D721Med (cell line): ENCODE measurements at regions not wholly inside any gene's neighbourhood (a gene's known extent, or its start where the extent isn't known, plus 50 kb on each side); places are given as distances from the start of the nearest gene placed in this dataset.

Experiments
- DNase-seq: peaks from one replicate; pipeline ENCODE4 v3.0.0; 2011; ENCODE audit warnings: low spot score; ENCODE audit not compliant: insufficient read length
- FAIRE-seq: peaks from 2 replicates; lab custom pipeline; 2011; peaks lifted over from hg19 to GRCh38; lab: Jason Lieb, UNC
- TF ChIP-seq, protein P1 (sequence below): IDR thresholded peaks from 2 replicates; pipeline ENCODE4 v1.5.1; 2012; ENCODE audit warnings: mild to moderate bottlenecking, control low read depth; ENCODE audit not compliant: insufficient read depth; ENCODE audit errors: missing control alignments

- no peak for DNase-seq
- TF ChIP-seq, protein P1, sequence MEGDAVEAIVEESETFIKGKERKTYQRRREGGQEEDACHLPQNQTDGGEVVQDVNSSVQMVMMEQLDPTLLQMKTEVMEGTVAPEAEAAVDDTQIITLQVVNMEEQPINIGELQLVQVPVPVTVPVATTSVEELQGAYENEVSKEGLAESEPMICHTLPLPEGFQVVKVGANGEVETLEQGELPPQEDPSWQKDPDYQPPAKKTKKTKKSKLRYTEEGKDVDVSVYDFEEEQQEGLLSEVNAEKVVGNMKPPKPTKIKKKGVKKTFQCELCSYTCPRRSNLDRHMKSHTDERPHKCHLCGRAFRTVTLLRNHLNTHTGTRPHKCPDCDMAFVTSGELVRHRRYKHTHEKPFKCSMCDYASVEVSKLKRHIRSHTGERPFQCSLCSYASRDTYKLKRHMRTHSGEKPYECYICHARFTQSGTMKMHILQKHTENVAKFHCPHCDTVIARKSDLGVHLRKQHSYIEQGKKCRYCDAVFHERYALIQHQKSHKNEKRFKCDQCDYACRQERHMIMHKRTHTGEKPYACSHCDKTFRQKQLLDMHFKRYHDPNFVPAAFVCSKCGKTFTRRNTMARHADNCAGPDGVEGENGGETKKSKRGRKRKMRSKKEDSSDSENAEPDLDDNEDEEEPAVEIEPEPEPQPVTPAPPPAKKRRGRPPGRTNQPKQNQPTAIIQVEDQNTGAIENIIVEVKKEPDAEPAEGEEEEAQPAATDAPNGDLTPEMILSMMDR: no peak
- no peak for FAIRE-seq
These were observed 945.3 kb upstream of the GRIA3 start for GRCh38 chrX:122238801-122239200.

DNA sequence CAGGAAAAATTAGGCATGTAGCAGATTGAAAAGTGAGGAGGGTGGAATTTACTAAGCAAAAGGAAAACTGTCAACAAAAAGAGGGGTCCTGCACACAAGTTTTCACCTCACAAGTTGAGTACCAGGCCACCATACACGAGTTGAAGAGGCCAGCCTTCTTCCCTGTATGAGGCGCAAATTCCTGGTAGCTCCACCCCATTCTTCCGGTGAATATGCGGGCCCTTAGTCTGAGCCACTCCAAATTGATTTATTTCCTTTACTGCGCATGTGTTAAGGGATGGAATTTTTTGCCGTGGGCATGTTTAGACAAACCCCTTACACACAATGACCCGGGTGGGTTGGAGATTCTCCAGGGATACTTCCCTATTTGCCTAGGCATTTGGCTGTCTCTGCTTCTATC, 942.1 kb upstream of the GRIA3 start:
- TF ChIP-seq, protein P1: no peak
- DNase-seq (no peak), FAIRE-seq (no peak)

DNA sequence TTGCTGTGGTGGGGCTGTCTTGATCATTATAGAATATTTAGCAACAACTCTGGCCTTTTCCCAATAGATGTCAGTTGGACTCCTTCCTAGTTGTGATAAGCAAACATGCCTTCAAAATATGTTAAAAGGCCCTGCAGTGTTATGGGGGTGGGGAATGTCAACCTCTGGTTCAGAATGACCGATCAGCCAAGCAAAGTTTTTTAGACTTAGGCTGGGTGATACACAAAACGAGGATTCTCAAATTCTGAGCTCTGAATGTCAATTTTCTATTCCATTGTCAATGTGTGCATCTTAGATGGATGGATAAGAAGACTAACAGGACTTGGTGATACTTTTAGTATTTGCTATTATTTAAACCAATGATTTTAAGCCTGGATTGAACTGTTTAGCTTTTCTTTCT, 940.0 kb upstream of the GRIA3 start:
- no peak for DNase-seq
- no peak for FAIRE-seq

DNA sequence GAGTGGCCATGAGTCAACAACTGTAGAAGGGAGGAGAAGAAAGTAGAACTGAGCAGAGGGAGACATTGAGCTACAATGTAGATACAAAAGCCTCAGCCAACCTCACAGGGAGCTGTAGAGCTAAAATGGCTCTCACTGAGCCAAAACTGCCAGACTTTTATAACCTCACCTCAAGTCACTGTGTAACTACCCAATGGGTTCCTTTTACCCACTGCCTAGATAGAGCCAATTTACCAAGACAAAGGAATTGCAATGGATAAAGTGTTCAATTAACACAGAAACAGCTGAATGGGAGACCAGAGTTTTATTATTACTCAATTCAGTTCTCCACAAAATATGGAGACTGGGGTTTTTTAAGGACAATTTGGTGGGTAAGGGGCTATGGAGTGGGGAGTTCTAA, 938.9 kb upstream of the GRIA3 start:
- no peak for DNase-seq
- FAIRE-seq: no peak
- TF ChIP-seq, protein P1: no peak

More for the DNA sequence above, 940.0 kb upstream of the GRIA3 start:
- TF ChIP-seq, protein P1: no peak

DNA sequence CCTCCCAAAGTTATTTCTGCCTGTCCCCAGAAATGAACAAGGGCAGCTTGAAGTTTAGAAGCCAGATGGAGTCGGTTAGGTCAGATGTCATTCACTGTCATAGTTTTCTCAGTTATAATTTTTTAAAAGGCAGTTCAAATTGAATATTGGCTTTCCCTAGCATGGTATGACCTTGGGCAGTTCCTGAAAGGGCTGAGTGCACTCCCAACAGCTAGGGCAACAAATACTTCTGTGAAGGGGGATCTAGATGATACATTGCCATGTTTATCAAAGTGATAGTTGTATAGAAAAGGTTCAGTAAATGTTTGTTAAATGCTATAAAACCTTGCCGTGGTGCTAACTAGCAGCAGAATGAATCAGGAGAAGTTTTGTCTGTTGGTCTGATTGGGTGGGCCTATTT, 938.1 kb upstream of the GRIA3 start:
- FAIRE-seq (no peak), DNase-seq (no peak)
- TF ChIP-seq, protein P1: no peak

DNA sequence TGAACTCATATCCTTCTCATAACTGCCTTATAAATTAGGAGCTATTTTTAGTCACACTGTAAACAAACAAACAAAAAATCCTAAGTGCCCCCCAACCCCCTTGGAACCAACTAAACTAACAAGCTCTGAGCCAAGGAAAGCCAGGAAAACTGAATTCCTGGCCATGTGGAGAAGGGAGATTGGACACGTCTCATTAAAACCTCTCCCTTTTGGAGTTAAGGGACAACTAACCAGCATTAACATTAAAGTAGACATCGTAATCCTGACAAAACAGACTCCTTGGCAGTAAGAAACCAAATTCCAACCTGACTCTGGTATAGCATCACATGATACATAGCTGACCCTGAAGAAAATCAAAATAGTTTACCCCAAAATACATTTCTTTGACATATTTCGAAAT, 937.1 kb upstream of the GRIA3 start:
- FAIRE-seq (no peak), DNase-seq (no peak)
- TF ChIP-seq, protein P1: no peak

DNA sequence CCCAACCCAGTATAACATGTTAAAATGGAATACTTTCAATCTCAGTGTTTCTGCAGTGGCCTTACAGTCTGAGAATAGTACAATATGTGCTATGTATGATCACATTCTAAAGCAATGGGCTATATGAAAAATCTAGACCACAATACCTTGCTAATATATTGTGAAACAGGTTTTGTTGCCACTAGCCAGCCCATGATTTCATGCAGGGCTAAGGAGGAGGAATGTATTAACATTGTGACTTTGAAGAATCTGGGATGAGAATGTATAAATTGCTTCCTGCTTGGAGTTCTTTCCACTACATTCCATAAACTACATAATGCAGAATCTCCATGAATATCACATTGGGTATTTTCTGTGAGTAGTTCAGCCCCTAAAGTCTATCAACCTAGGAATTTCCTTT, 935.4 kb upstream of the GRIA3 start:
- FAIRE-seq (no peak), DNase-seq (no peak)
- TF ChIP-seq, protein P1: no peak
